Keratinocyte (primary cell): ENCODE measurements at regions not wholly inside any gene's neighbourhood (a gene's known extent, or its start where the extent isn't known, plus 50 kb on each side); places are given as distances from the start of the nearest gene placed in this dataset.

ENCODE experiments used
- DNase-seq: peaks from one replicate; pipeline ENCODE4 v3.0.0-alpha.2; 2011; ENCODE audit warnings: low read depth, missing footprints, low spot score
- FAIRE-seq: peaks from 2 replicates; lab custom pipeline; 2011; peaks lifted over from hg19 to GRCh38; lab: Jason Lieb, UNC
- H2AFZ ChIP-seq: 2 replicates; pipeline ENCODE4 v1.6.0; 2012; ENCODE audit warnings: low read length, control low read depth, inconsistent platforms; ENCODE audit not compliant: control insufficient read depth
- H3K27ac ChIP-seq: 2 replicates; pipeline ENCODE4 v1.5.1; 2011; ENCODE audit warnings: low read length; ENCODE audit not compliant: control insufficient read depth, insufficient read depth
- H3K27me3 ChIP-seq: 3 replicates; pipeline ENCODE4 v1.6.0; 2011; ENCODE audit warnings: low read length; ENCODE audit not compliant: control insufficient read depth, insufficient read depth; ENCODE audit errors: extremely low read depth
- H3K36me3 ChIP-seq, 2 experiments: 2 replicates in 1 of 2; 3 replicates in 1 of 2; pipeline ENCODE4 v1.5.1; 2011; ENCODE audit warnings: low read length in 2 of 2, mild to moderate bottlenecking in 1 of 2; ENCODE audit not compliant: control insufficient read depth in 2 of 2, insufficient read depth in 2 of 2; ENCODE audit errors: extremely low read depth in 1 of 2
- H3K4me1 ChIP-seq: 3 replicates; pipeline ENCODE4 v1.5.1; 2011; ENCODE audit warnings: low read length; ENCODE audit not compliant: control insufficient read depth, insufficient read depth; ENCODE audit errors: extremely low read depth
- H3K4me2 ChIP-seq: 3 replicates; pipeline ENCODE4 v1.6.0; 2011; ENCODE audit warnings: low read depth, low read length; ENCODE audit not compliant: control insufficient read depth, insufficient read depth; ENCODE audit errors: extremely low read depth
- H3K4me3 ChIP-seq, 3 experiments: fragments of 200-600 bp in 1 of 3; sonication (generic) in 1 of 3; 2 replicates in 2 of 3; 3 replicates in 1 of 3; pipeline ENCODE4 v1.5.1; 2011 to 2016; ENCODE audit warnings: low read length in 3 of 3, mild to moderate bottlenecking in 3 of 3, control low read depth in 2 of 3, inconsistent platforms in 1 of 3, low read depth in 1 of 3, mixed read lengths in 1 of 3, mixed run types in 1 of 3, moderate library complexity in 1 of 3; ENCODE audit not compliant: control insufficient read depth in 2 of 3, insufficient read depth in 2 of 3; ENCODE audit errors: extremely low read depth in 1 of 3
- H3K79me2 ChIP-seq: 2 replicates; pipeline ENCODE4 v1.6.0; 2012; ENCODE audit warnings: low read length; ENCODE audit not compliant: control insufficient read depth, insufficient read depth
- H3K9ac ChIP-seq: 3 replicates; pipeline ENCODE4 v1.6.0; 2011; ENCODE audit warnings: low read length; ENCODE audit not compliant: control insufficient read depth, insufficient read depth; ENCODE audit errors: extremely low read depth
- H3K9me1 ChIP-seq: 3 replicates; pipeline ENCODE4 v1.6.0; 2011; ENCODE audit warnings: low read length; ENCODE audit not compliant: control insufficient read depth, insufficient read depth; ENCODE audit errors: extremely low read depth
- H3K9me3 ChIP-seq: 2 replicates; pipeline ENCODE4 v1.5.1; 2012; ENCODE audit warnings: low read depth, low read length; ENCODE audit not compliant: control insufficient read depth
- H4K20me1 ChIP-seq: 3 replicates; pipeline ENCODE4 v1.6.0; 2011; ENCODE audit warnings: low read length; ENCODE audit not compliant: control insufficient read depth, insufficient read depth; ENCODE audit errors: extremely low read depth
- EZH2 ChIP-seq: IDR thresholded peaks from one replicate; pipeline ENCODE4 v1.6.1; 2012; ENCODE audit warnings: inconsistent platforms, mild to moderate bottlenecking, low read length, moderate library complexity
- dilution Hi-C: fragments of 300-500 bp; cut with MboI; formaldehyde crosslinking; loops from one replicate; pipeline ENCODE4 v1.7.0; 2020; ENCODE audit warnings: low sequenced_read_pairs; ENCODE audit not compliant: extremely low pct_ligation_motif_present
- TF ChIP-seq, protein P1 (sequence below), 3 experiments: IDR thresholded peaks in 1 of 3; conservative IDR thresholded peaks in 1 of 3; optimal IDR thresholded peaks in 1 of 3; 2 replicates in 2 of 3; 3 replicates in 1 of 3; pipeline versions ENCODE3 to v1.5.1; 2011; ENCODE audit warnings: low read length in 3 of 3, mild to moderate bottlenecking in 3 of 3, moderate library complexity in 2 of 3, control low read depth in 1 of 3, inconsistent platforms in 1 of 3; ENCODE audit not compliant: insufficient read depth in 2 of 3; ENCODE audit errors: extremely low read depth in 1 of 3

DNA sequence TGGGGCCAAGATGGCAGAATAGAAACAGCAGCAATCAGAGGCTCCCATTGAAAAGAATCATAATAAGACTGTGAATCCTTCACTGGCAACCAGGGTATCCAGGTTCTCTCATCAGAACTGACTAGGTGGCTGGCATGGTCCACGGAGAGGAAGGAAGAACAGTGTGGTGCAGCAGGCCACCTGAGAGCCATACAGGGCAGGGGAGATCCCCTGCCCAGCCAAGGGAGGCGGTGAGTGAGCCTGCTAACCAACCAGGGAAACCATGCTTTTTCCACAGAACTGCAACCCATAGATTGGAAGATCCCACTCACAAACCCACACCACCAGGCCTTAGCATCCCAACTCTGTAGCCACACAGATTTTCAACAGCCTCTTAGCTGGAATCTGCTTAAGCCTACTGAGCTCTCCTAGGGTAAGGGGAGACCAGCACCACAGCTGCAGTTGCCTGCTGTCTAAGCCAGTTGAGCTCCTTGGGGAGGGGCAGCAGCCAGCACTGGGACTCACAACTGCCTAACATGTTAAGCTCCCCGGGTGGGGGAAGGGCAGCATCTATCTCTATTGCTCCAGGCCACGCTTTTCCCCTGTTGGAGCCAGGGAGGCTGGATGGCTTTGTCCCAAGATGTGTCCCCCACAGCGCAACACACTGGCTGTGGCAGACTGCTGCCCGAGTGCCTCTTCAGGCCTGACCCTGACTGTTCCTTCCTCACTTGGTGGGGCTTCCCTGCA, 342.6 kb upstream of the CCDC196 start:
- dilution Hi-C loops = no loop called here
- Histone ChIP-seq H4K20me1 (no peaks in the 10 kb centered on the region), H3K4me1 (no peaks in the 10 kb centered on the region), H3K79me2 (no peaks in the 10 kb centered on the region), H2AFZ (no peak overlapping the region), H3K9me1 (no peaks in the 10 kb centered on the region), H3K36me3 (no peaks in the 10 kb centered on the region), H3K4me2 (no peak overlapping the region), H3K4me3 (no peak overlapping the region), H3K27ac (no peak overlapping the region), H3K9me3 (no peaks in the 10 kb centered on the region), H3K27me3 (no peaks in the 10 kb centered on the region), H3K9ac (no peak overlapping the region)
- FAIRE-seq = no peak
- no peak for DNase-seq
- TF ChIP-seq EZH2 = no peak
- TF ChIP-seq, protein P1, sequence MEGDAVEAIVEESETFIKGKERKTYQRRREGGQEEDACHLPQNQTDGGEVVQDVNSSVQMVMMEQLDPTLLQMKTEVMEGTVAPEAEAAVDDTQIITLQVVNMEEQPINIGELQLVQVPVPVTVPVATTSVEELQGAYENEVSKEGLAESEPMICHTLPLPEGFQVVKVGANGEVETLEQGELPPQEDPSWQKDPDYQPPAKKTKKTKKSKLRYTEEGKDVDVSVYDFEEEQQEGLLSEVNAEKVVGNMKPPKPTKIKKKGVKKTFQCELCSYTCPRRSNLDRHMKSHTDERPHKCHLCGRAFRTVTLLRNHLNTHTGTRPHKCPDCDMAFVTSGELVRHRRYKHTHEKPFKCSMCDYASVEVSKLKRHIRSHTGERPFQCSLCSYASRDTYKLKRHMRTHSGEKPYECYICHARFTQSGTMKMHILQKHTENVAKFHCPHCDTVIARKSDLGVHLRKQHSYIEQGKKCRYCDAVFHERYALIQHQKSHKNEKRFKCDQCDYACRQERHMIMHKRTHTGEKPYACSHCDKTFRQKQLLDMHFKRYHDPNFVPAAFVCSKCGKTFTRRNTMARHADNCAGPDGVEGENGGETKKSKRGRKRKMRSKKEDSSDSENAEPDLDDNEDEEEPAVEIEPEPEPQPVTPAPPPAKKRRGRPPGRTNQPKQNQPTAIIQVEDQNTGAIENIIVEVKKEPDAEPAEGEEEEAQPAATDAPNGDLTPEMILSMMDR (optimal IDR thresholded peaks at IDR 0.05 in 1 of 3, IDR thresholded peaks at IDR 0.05 in 1 of 3, conservative IDR thresholded peaks at IDR 0.05 in 1 of 3; ENCODE audit: extremely low read depth in 1 of 3, insufficient read depth in 2 of 3, low read length in 3 of 3) = no peak

DNA sequence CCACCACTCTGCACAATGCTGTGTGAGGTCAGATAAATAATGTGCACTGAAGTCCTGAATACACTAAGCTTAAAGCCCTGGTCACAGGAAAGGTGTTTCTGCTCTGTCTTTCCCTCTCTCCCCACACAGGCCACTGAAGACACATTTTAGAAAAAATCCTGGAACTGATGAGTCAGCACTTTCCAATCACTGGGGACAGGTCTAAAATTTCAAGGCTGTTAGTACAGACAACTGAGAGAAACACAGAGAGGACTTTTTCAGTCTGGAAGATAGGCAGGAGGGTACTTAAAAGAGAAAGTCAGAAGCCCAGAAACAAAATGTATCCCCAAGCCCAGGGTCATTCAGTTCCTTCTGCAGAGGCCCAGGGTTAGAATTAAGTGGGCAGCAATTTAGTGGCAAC, 333.9 kb upstream of the CCDC196 start:
- Histone ChIP-seq H3K4me2 (no peak overlapping the region), H3K4me3 (no peak overlapping the region), H3K9ac (no peak overlapping the region), H3K27me3 (no peaks in the 10 kb centered on the region), H3K9me3 (no peaks in the 10 kb centered on the region), H3K9me1 (no peaks in the 10 kb centered on the region), H3K27ac (no peak overlapping the region), H4K20me1 (no peaks in the 10 kb centered on the region), H3K4me1 (no peaks in the 10 kb centered on the region), H3K79me2 (no peaks in the 10 kb centered on the region), H2AFZ (no peak overlapping the region), H3K36me3 (no peaks in the 10 kb centered on the region)
- no peak for TF ChIP-seq EZH2
- TF ChIP-seq, protein P1 (optimal IDR thresholded peaks at IDR 0.05 in 1 of 3, IDR thresholded peaks at IDR 0.05 in 1 of 3, conservative IDR thresholded peaks at IDR 0.05 in 1 of 3; ENCODE audit: extremely low read depth in 1 of 3, insufficient read depth in 2 of 3, low read length in 3 of 3) = no peak
- FAIRE-seq = no peak
- dilution Hi-C loops = no loop called here
- DNase-seq = no peak
